SK-N-SH treated with all-trans-retinoic acid at 6 μM for 48 hours (cell line): ENCODE measurements at regions not wholly inside any gene's neighbourhood (a gene's known extent, or its start where the extent isn't known, plus 50 kb on each side); places are given as distances from the start of the nearest gene placed in this dataset.

ENCODE experiments used
- ESRRG ChIP-seq: fragments of 250-450 bp; sonication (Bioruptor Pico); IDR thresholded peaks from 2 replicates; pipeline ENCODE4 v1.6.1; 2021; ENCODE audit warnings: mild to moderate bottlenecking
- ISL1 ChIP-seq: fragments of 250-450 bp; sonication (Bioruptor Pico); IDR thresholded peaks from 2 replicates; pipeline ENCODE4 v2.1.2; 2022; ENCODE audit warnings: mild to moderate bottlenecking, moderate library complexity
- ZFP3 ChIP-seq: fragments of 250-450 bp; sonication (Bioruptor Pico); IDR thresholded peaks from 2 replicates; pipeline ENCODE4 v1.5.0; 2020; ENCODE audit warnings: mild to moderate bottlenecking, moderate library complexity
- ZNF565 ChIP-seq: fragments of 450-650 bp; formaldehyde crosslinking; conservative IDR thresholded peaks from 2 replicates; pipeline ENCODE4 v1.5.0; 2020; ENCODE audit warnings: low read depth, mild to moderate bottlenecking, moderate library complexity
- ZNF70 ChIP-seq: fragments of 450-650 bp; formaldehyde crosslinking; IDR thresholded peaks from 2 replicates; pipeline ENCODE4 v1.5.0; 2020; ENCODE audit warnings: mild to moderate bottlenecking, moderate library complexity
- TF ChIP-seq, protein P1 (sequence below): fragments of 250-450 bp; sonication (Bioruptor Pico); IDR thresholded peaks from 2 replicates; pipeline ENCODE4 v1.8.0; 2020; ENCODE audit warnings: mild to moderate bottlenecking, moderate library complexity, borderline replicate concordance

DNA sequence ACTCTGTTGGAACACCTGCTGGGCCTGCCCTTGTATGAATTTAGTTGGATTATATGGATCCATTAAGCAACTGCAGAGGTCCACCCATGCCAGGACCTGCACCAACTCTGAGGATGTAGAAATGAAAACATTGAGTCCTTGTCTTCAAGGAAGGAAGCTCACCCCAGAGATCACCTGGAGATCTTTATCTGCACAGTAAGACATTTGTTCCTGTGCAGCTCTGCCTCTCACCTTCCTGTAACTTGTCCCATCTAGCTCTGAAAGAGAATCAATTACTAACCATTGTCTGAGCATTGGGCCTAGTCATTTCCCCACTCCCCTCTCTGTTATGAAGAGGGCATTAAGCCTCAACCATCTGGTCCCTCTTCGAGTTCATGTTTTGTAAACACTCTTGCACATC, 105.2 kb upstream of the YWHAQ start:
- no peak for TF ChIP-seq ZNF565 (CRISPR knock-in tag)
- TF ChIP-seq ESRRG (CRISPR knock-in tag): no peak
- no peak for TF ChIP-seq ZNF70 (CRISPR knock-in tag)
- TF ChIP-seq, protein P1, sequence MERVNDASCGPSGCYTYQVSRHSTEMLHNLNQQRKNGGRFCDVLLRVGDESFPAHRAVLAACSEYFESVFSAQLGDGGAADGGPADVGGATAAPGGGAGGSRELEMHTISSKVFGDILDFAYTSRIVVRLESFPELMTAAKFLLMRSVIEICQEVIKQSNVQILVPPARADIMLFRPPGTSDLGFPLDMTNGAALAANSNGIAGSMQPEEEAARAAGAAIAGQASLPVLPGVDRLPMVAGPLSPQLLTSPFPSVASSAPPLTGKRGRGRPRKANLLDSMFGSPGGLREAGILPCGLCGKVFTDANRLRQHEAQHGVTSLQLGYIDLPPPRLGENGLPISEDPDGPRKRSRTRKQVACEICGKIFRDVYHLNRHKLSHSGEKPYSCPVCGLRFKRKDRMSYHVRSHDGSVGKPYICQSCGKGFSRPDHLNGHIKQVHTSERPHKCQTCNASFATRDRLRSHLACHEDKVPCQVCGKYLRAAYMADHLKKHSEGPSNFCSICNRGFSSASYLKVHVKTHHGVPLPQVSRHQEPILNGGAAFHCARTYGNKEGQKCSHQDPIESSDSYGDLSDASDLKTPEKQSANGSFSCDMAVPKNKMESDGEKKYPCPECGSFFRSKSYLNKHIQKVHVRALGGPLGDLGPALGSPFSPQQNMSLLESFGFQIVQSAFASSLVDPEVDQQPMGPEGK (CRISPR knock-in tag): no peak
- TF ChIP-seq ISL1 (CRISPR knock-in tag): no peak
- no peak for TF ChIP-seq ZFP3 (CRISPR knock-in tag)
